ENCODE measurements at regions not wholly inside any gene's neighbourhood (a gene's known extent, or its start where the extent isn't known, plus 50 kb on each side); places are given as distances from the start of the nearest gene placed in this dataset.
"Not testable (repeated sequence)": the region's sequence is repeated elsewhere in the genome, so short reads cannot be mapped to it uniquely, and the experiment has no call there.

DNA sequence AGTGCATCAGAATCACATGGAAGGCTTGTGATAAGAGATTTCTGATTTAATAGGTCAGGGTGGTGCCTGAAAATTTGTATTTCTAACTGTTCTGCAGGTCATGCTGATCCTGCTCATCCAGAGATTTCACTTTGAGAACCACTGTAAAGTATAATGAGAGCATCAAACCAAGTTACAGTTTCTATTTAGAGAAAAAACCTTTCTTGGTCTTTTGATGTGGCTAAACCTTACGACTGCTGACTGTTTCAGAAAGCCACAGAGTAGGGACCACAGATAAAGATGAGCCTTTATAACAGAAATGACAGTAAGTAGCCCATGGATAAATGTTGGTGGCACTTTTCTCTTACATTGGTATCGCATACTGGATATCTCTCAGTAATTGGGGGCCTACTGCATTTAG, 109.4 kb upstream of the FANCL start:
- DNase-seq (ENCODE audit: low read depth) = no peak
- no peak overlapping the region for H3K4me3 ChIP-seq (ENCODE audit: low read depth, low read length)
- TF ChIP-seq CTCF (IDR thresholded peaks at IDR 0.05; ENCODE audit: control insufficient read depth, extremely low read depth, insufficient read depth) = no peak

DNA sequence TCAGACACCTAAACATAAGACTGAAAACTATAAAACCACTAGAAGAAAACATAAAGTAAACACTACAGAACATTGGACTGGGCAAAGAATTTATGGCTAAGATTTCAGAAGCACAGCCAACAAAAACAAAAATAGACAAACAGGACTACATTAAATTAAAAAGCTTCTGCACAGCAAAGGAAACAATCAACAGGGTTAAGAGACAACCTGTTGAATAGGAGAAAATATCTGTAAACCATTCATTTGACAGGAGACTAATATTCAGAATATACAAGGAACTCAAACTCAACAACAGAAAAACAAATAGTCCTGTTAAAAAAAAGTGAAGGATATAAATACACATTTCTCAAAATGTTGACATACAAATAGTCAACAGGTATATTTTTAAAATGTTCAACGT, 106.7 kb upstream of the FANCL start:
- no peak overlapping the region for H3K4me3 ChIP-seq (ENCODE audit: low read depth, low read length)
- peak; percentile 63 for DNase-seq (ENCODE audit: low read depth)
- no peak for TF ChIP-seq CTCF (IDR thresholded peaks at IDR 0.05; ENCODE audit: control insufficient read depth, extremely low read depth, insufficient read depth)

- no peak for TF ChIP-seq CTCF (IDR thresholded peaks at IDR 0.05; ENCODE audit: control insufficient read depth, extremely low read depth, insufficient read depth)
- DNase-seq (ENCODE audit: low read depth) = no peak
- H3K4me3 ChIP-seq (ENCODE audit: low read depth, low read length) = no peak overlapping the region
Observed at GRCh38 chr2:58341047-58341446, 99.9 kb upstream of the FANCL start.

DNA sequence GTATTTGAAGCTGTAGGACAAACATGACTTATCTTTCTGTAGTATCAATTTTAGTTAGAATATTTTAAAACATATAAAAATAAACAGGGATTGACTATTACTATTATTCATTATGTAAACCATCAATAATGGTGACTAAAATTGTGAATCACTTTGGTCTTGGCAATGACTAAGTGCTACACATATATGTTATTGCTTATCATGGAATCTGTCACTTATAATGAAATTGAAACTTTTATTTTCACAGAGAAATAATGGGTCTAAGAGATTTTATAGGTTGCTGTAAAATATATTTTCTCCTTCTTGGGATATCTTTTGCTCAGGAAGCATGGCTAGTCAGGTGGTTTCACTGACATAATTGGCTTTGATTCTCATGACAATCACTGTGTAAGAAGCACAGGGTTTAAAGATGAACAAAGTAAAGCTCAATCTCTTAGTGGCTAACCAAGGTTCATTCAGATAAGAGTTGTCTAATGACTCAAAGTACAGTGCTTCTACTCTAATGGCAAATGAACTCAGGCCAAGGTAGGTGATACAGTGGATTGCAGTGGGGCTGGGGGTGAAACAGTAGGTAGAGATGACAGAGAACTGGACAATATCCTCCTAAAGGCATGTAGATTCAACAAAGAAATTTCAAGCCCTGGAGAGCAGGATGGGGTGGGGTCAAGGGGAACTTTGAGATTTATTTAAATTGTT, 98.6 kb upstream of the FANCL start:
- H3K4me3 ChIP-seq (ENCODE audit: low read depth, low read length) = no peak overlapping the region
- no peak for TF ChIP-seq CTCF (IDR thresholded peaks at IDR 0.05; ENCODE audit: control insufficient read depth, extremely low read depth, insufficient read depth)
- no peak for DNase-seq (ENCODE audit: low read depth)

- no peak overlapping the region for H3K4me3 ChIP-seq (ENCODE audit: low read depth, low read length)
- no peak for TF ChIP-seq CTCF (IDR thresholded peaks at IDR 0.05; ENCODE audit: control insufficient read depth, extremely low read depth, insufficient read depth)
- no peak for DNase-seq (ENCODE audit: low read depth)
Observed at GRCh38 chr2:58336416-58336815, 95.3 kb upstream of the FANCL start.

DNA sequence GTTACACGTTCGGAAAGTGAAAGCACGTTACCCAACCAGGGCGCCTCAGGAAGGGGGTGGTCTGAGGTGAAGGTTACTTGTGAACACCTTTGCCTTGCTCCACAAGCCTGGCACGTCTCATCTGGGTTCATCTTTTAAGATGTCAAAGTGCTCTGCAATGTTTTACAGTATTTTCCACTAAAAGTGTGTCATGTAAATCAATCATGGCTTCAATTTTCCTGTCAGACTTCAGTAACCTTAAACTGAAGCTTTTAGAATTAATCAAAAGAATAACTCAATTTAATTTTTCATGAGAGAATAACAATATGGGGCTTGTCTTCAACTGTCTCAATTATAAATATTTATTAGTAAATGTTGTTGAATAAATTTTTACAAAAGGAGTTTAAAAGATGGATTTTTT, 93.3 kb upstream of the FANCL start:
- H3K4me3 ChIP-seq (ENCODE audit: low read depth, low read length) = no peak overlapping the region
- no peak for TF ChIP-seq CTCF (IDR thresholded peaks at IDR 0.05; ENCODE audit: control insufficient read depth, extremely low read depth, insufficient read depth)
- DNase-seq (ENCODE audit: low read depth) = no peak

- H3K4me3 ChIP-seq (ENCODE audit: low read depth, low read length); DNase-seq (ENCODE audit: low read depth): not testable (repeated sequence)
Observed at GRCh38 chr2:58325296-58325895, 84.3 kb upstream of the FANCL start.
